Tibial nerve (tissue), 3 donors: ENCODE measurements at regions not wholly inside any gene's neighbourhood (a gene's known extent, or its start where the extent isn't known, plus 50 kb on each side); places are given as distances from the start of the nearest gene placed in this dataset.

Experiments used
- POLR2A ChIP-seq, 2 donors: fragments of 450-650 bp; IDR thresholded peaks; one replicate each; pipeline ENCODE4 v1.6.1; 2017; ENCODE audit warnings: antibody characterized with exemption in 2 of 2, mild to moderate bottlenecking in 2 of 2, moderate library complexity in 2 of 2
- TF ChIP-seq, protein P1 (sequence below), 5 experiments: fragments of 200-600 bp in 3 of 5; fragments of 450-650 bp in 2 of 5; sonication (generic) in 3 of 5; IDR thresholded peaks; one replicate each; pipeline ENCODE4 v1.5.1; 2016 to 2019; ENCODE audit warnings: antibody characterized with exemption in 5 of 5, mild to moderate bottlenecking in 3 of 5, moderate library complexity in 2 of 5

DNA sequence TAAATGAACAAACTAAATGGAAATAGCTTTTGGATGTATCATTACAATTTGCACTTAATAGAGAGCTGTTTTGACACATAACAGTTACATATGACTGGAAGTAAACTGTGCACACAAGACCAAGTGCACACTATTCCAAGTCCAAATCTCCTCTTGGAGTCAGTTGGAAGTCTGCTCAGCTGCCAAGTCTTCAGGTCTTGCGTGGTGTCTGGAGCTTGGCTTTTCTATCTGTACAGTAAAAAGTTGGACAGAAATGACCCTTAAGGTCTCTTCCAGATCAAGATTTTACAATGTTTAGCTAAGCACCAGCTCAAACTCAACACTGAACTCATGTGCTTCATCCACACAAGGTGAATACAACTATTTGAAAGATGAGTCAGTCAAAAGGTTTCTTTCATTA lies 456.9 kb downstream of the RASEF start:
- TF ChIP-seq, protein P1, sequence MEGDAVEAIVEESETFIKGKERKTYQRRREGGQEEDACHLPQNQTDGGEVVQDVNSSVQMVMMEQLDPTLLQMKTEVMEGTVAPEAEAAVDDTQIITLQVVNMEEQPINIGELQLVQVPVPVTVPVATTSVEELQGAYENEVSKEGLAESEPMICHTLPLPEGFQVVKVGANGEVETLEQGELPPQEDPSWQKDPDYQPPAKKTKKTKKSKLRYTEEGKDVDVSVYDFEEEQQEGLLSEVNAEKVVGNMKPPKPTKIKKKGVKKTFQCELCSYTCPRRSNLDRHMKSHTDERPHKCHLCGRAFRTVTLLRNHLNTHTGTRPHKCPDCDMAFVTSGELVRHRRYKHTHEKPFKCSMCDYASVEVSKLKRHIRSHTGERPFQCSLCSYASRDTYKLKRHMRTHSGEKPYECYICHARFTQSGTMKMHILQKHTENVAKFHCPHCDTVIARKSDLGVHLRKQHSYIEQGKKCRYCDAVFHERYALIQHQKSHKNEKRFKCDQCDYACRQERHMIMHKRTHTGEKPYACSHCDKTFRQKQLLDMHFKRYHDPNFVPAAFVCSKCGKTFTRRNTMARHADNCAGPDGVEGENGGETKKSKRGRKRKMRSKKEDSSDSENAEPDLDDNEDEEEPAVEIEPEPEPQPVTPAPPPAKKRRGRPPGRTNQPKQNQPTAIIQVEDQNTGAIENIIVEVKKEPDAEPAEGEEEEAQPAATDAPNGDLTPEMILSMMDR (IDR thresholded peaks at IDR 0.05) = no peak
- no peak for TF ChIP-seq POLR2A (IDR thresholded peaks at IDR 0.05)
